WTC11 (cell line): ENCODE measurements at regions not wholly inside any gene's neighbourhood (a gene's known extent, or its start where the extent isn't known, plus 50 kb on each side); places are given as distances from the start of the nearest gene placed in this dataset.

ENCODE experiments used
- ATAC-seq: fragments of 200-7000 bp; cut with Tn5 transposase; 2 replicates; pipeline ENCODE4 v1.10.0; 2021; ENCODE audit warnings: mild to moderate bottlenecking, moderate library complexity
- CTCF ChIA-PET: fragments of 300-600 bp; sonication (Branson Sonifier 250); formaldehyde crosslinking; loops from one replicate; lab custom pipeline; 2021; ENCODE audit warnings: antibody characterized with exemption; lab: Charles Lee
- POLR2A ChIA-PET: fragments of 350-600 bp; sonication (Branson Sonifier 250); formaldehyde crosslinking; loops from one replicate; lab custom pipeline; 2021; ENCODE audit warnings: antibody characterized with exemption; lab: Charles Lee
- DNase-seq: peaks from one replicate; pipeline ENCODE4 v3.0.0; 2021; ENCODE audit warnings: low spot score
- H3K27ac Mint-ChIP-seq: 2 replicates; pipeline ENCODE4 v1.8.0; 2021; ENCODE audit warnings: mixed read lengths
- H3K27me3 Mint-ChIP-seq: 2 replicates; pipeline ENCODE4 v1.8.0; 2021; ENCODE audit warnings: low read depth, mild to moderate bottlenecking, moderate library complexity, mixed read lengths
- H3K36me3 Mint-ChIP-seq: 2 replicates; pipeline ENCODE4 v1.8.0; 2021; ENCODE audit warnings: mixed read lengths
- H3K4me1 Mint-ChIP-seq: 2 replicates; pipeline ENCODE4 v1.8.0; 2022; ENCODE audit warnings: mixed read lengths
- H3K4me3 Mint-ChIP-seq: 2 replicates; pipeline ENCODE4 v1.8.0; 2021; ENCODE audit warnings: mild to moderate bottlenecking, moderate library complexity, mixed read lengths
- H3K9me3 Mint-ChIP-seq: 2 replicates; pipeline ENCODE4 v1.8.0; 2021; ENCODE audit warnings: mixed read lengths
- ARID4B ChIP-seq: sonication (generic); formaldehyde crosslinking; IDR thresholded peaks from 2 replicates; pipeline ENCODE4 v1.8.0; 2023; ENCODE audit warnings: missing genetic modification reagents, mild to moderate bottlenecking, borderline replicate concordance
- CREB1 ChIP-seq: sonication (generic); formaldehyde crosslinking; IDR thresholded peaks from 2 replicates; pipeline ENCODE4 v1.8.0; 2023; ENCODE audit warnings: mild to moderate bottlenecking, missing genetic modification reagents
- CTCF ChIP-seq: fragments of 200-600 bp; IDR thresholded peaks from 2 replicates; pipeline ENCODE4 v1.8.0; 2022; ENCODE audit warnings: antibody characterized with exemption
- E2F4 ChIP-seq: sonication (generic); formaldehyde crosslinking; IDR thresholded peaks from 2 replicates; pipeline ENCODE4 v1.8.1; 2022; ENCODE audit warnings: low read depth, mild to moderate bottlenecking, moderate library complexity, missing genetic modification reagents, borderline replicate concordance
- E2F5 ChIP-seq: sonication (generic); formaldehyde crosslinking; IDR thresholded peaks from 2 replicates; pipeline ENCODE4 v1.8.1; 2022; ENCODE audit warnings: mild to moderate bottlenecking, moderate library complexity, missing genetic modification reagents
- EMX1 ChIP-seq: fragments of 250-450 bp; sonication (Bioruptor Pico); IDR thresholded peaks from 2 replicates; pipeline ENCODE4 v1.8.0; 2021; ENCODE audit warnings: mild to moderate bottlenecking
- ESRRA ChIP-seq: sonication (generic); formaldehyde crosslinking; IDR thresholded peaks from 2 replicates; pipeline ENCODE4 v1.8.1; 2022; ENCODE audit warnings: mild to moderate bottlenecking, missing genetic modification reagents, borderline replicate concordance
- ETV6 ChIP-seq: sonication (generic); formaldehyde crosslinking; IDR thresholded peaks from 2 replicates; pipeline ENCODE4 v1.8.1; 2022; ENCODE audit warnings: mild to moderate bottlenecking, missing genetic modification reagents
- GTF2I ChIP-seq: fragments of 250-450 bp; sonication (Bioruptor Pico); conservative IDR thresholded peaks from 2 replicates; pipeline ENCODE4 v1.4.0; 2021; ENCODE audit warnings: mild to moderate bottlenecking
- IRF2 ChIP-seq: sonication (generic); formaldehyde crosslinking; IDR thresholded peaks from 2 replicates; pipeline ENCODE4 v1.8.0; 2022; ENCODE audit warnings: low read depth, missing genetic modification reagents, borderline replicate concordance
- JAZF1 ChIP-seq: fragments of 250-450 bp; sonication (Bioruptor Pico); IDR thresholded peaks from 2 replicates; pipeline ENCODE4 v1.9.0; 2021; ENCODE audit warnings: moderate library complexity, mild to moderate bottlenecking, inconsistent platforms
- NFYB ChIP-seq: sonication (generic); formaldehyde crosslinking; conservative IDR thresholded peaks from 2 replicates; pipeline ENCODE4 v1.8.0; 2022; ENCODE audit warnings: low read depth, missing genetic modification reagents
- NR1H2 ChIP-seq: sonication (generic); formaldehyde crosslinking; IDR thresholded peaks from 2 replicates; pipeline ENCODE4 v1.9.0; 2021; ENCODE audit warnings: mild to moderate bottlenecking, moderate library complexity, missing genetic modification reagents
- OVOL2 ChIP-seq: fragments of 250-450 bp; sonication (Bioruptor Pico); IDR thresholded peaks from 2 replicates; pipeline ENCODE4 v1.9.0; 2021; ENCODE audit warnings: mild to moderate bottlenecking, borderline replicate concordance
- RORB ChIP-seq: fragments of 250-450 bp; sonication (Bioruptor Pico); IDR thresholded peaks from 2 replicates; pipeline ENCODE4 v1.9.0; 2021; ENCODE audit warnings: mild to moderate bottlenecking
- TCF7 ChIP-seq: sonication (generic); formaldehyde crosslinking; IDR thresholded peaks from 2 replicates; pipeline ENCODE4 v1.8.0; 2022; ENCODE audit warnings: mild to moderate bottlenecking, low read depth, missing genetic modification reagents, moderate library complexity
- USF2 ChIP-seq: sonication (generic); formaldehyde crosslinking; IDR thresholded peaks from 2 replicates; pipeline ENCODE4 v1.8.1; 2023; ENCODE audit warnings: mild to moderate bottlenecking, missing genetic modification reagents, moderate library complexity
- ZBTB21 ChIP-seq: sonication (generic); formaldehyde crosslinking; IDR thresholded peaks from 2 replicates; pipeline ENCODE4 v1.8.1; 2023; ENCODE audit warnings: mild to moderate bottlenecking, missing genetic modification reagents, borderline replicate concordance
- ZMAT4 ChIP-seq: fragments of 250-450 bp; sonication (Bioruptor Pico); IDR thresholded peaks from 2 replicates; pipeline ENCODE4 v1.9.0; 2021; ENCODE audit warnings: mild to moderate bottlenecking
- ZNF219 ChIP-seq: sonication (generic); formaldehyde crosslinking; IDR thresholded peaks from 2 replicates; pipeline ENCODE4 v1.8.0; 2023; ENCODE audit warnings: missing genetic modification reagents, mild to moderate bottlenecking, borderline replicate concordance

GRCh38 chr4:36704289-36704688 is 422.9 kb downstream of the DTHD1 start:
- CTCF ChIA-PET = no interaction called here
- Mint-ChIP-seq H3K4me3 (no peak overlapping the region), H3K27me3 (peaks cover 3% of the 10 kb centered on the region; the same call in 1 of the 2 replicates), H3K4me1 (no peaks in the 10 kb centered on the region), H3K36me3 (peaks cover 37% of the 10 kb centered on the region), H3K9me3 (peaks cover 71% of the 10 kb centered on the region), H3K27ac (no peak overlapping the region)
- POLR2A ChIA-PET = no interaction called here
- DNase-seq = no peak
- TF ChIP-seq EMX1 (CRISPR knock-in tag) = no peak
- no peak for TF ChIP-seq ARID4B (CRISPR knock-in tag)
- TF ChIP-seq ZMAT4 (CRISPR knock-in tag) = no peak
- TF ChIP-seq NR1H2 (CRISPR knock-in tag) = no peak
- no peak for TF ChIP-seq GTF2I (CRISPR knock-in tag)
- no peak for TF ChIP-seq JAZF1 (CRISPR knock-in tag)
- no peak for TF ChIP-seq E2F4
- TF ChIP-seq USF2 (CRISPR knock-in tag) = no peak
- TF ChIP-seq CTCF = no peak
- no peak for TF ChIP-seq ETV6 (CRISPR knock-in tag)
- TF ChIP-seq CREB1 (CRISPR knock-in tag) = no peak
- no peak for TF ChIP-seq TCF7
- no peak for TF ChIP-seq ESRRA (CRISPR knock-in tag)
- no peak for TF ChIP-seq OVOL2 (CRISPR knock-in tag)
- no peak for TF ChIP-seq E2F5 (CRISPR knock-in tag)
- no peak for TF ChIP-seq IRF2 (CRISPR knock-in tag)
- no peak for TF ChIP-seq RORB (CRISPR knock-in tag)
- no peak for TF ChIP-seq ZBTB21 (CRISPR knock-in tag)
- no peak for TF ChIP-seq ZNF219
- TF ChIP-seq NFYB (CRISPR knock-in tag) = no peak
- no peak for ATAC-seq
